HT1080 (cell line): ENCODE measurements at regions not wholly inside any gene's neighbourhood (a gene's known extent, or its start where the extent isn't known, plus 50 kb on each side); places are given as distances from the start of the nearest gene placed in this dataset.
"Not testable (repeated sequence)": the region's sequence is repeated elsewhere in the genome, so short reads cannot be mapped to it uniquely, and the experiment has no call there.

Experiments used
- DNase-seq: peaks from one replicate; pipeline ENCODE4 v3.0.0-alpha.2; 2015; ENCODE audit warnings: low read depth

DNA sequence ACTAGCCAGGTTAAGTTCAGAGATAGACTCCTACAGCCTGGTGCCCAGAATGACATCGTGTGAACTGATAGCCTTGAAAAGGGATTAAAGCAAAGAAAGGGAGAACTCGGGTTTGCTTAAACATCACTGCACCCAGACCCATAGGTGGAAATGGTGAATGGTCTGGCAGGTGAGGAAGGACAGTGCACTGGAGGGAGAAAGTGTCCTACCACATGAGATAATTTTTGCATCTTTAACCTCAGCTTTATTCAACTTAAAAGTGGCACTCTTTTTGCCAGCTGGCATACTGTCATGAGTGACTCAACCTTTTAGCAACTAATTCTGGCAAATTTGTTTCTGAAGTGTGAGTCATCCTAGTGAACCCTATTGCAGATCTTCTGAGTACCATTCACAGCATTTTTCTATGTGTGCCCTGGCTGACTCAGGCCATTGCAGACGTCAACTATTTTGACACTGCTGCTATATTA lies 53.0 kb upstream of the DAPP1 start:
- peak; percentile 94 for DNase-seq

- no peak for DNase-seq
Observed at GRCh38 chr4:99762728-99763127, 53.9 kb upstream of the DAPP1 start.

GRCh38 chr4:99759988-99760387 lies 56.6 kb upstream of the DAPP1 start:
- DNase-seq = no peak

DNA sequence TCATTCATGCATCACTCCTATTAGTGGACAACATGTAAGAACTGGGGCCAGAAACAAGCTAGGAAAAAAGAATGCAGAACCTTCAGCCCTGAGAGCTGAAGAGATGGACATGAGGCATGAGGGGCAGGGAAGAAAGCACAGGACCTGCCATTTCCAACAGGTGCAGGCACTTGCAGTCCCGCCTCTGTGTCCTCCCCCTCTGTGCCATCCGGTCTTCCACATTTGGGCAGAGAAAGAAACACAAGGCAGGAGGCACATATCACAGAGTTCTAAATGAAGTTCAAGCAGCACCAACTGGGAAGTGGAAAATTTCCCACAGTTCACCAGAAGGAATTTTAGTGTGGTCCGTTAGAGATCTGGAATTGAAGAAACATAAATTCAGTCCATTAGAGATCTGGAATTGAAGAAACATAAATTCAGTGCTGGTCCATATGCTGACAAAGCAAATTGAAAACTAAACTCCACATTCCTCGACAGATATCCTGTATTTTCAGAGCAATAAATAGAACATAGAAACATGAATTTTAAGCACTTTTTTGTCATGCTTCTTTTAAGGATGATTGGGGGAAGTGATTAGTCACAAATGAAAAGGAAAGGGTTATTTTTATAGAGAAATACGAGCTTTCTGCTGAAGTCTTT lies 57.2 kb upstream of the DAPP1 start:
- DNase-seq = peak; percentile 26

DNA sequence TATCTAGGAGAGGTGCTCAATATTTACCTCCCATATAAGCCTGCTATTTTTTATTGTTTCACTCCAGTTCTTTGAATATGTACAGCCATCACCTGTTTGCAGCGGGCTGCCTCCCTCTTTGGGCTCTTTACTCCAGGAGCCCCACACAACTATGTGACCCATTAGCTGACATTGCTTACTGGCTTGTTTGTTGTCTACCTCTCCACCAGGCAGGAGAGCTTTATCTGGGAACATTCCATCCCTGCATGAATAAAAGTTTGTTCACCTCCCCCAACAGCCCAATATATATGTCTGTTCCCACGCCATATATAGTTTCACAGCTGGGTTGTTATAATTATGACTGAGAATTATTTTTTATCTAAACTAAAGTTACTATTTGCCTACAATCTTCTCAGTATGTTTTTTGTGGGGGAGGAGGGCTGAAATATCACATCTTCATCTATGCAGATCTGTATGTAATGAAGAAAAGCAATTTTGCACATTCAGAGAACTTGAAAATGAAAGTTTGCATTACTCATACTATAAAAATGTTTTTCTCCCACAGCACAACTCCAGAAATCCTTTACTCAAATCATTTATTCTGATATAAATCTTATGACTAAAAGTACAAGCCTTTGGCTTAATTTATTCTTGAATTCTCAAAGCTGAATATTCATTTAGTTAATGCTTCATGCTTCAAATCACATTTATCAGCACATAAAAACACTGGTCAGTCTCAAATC lies 61.2 kb upstream of the DAPP1 start:
- peak; percentile 29 for DNase-seq

DNA sequence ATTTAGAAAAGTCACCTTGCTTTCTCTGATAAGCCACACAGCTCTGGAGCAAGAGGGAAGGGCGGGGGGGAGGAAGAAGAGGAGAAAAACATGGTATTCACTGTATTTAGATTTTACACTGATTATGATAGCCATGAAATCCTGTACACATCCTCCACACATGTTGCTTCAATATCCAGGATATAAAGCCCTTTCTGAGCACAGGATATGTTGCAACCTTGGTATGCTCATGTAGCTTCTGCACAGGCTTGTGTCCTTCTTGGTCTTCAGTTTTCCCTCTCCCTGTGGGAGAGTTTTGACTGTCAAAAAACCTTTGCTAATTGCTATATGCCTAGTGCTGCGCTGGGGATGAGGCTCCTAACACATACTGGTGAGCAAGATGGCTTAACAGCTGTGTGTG lies 61.9 kb upstream of the DAPP1 start:
- DNase-seq = no peak

GRCh38 chr4:99753931-99754330 lies 62.7 kb upstream of the DAPP1 start:
- DNase-seq = no peak

DNA sequence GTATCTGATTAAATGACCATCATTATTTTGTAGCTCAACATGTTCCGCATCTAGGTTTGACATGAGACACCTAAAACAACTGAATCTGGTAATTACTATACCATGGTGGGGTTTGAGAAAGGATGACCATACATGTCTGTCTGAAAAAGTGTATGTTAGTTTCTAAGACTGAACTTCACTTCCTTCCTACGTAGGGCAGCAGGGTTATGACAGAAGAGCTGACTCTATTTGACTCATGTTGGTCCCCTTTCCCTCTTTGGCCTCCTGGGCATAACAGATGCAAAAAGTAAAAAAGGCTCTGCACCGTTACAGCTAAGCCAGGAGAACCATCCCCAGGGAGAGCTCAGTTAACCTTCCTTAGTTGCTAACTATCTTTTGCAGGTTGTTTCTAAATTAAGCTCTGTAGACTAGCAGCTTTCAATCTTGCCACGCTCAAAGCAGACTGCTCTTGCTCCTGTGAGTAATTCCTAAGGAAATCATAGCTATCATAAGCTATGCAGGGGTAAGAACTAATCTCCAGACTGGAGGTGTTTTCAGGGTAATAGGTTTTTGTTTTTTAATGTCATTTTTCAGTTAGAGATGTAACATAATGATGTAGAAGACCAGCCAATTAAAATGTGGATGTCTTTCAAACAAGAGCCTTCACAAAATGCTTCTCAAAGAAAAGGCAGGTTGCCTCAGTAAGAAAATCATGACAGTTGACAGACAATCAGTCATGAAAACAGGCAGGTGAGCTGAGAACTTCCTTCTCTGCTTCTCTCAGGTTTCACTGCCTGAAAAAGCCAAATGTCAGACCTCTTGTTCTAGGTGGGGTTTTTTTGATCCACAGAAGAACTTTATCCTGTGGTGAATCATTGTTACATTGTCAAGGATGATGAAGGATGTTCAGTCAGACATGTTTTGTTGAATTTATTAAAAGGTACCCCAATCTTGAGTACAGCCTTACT lies 66.9 kb upstream of the DAPP1 start:
- DNase-seq = no peak

DNA sequence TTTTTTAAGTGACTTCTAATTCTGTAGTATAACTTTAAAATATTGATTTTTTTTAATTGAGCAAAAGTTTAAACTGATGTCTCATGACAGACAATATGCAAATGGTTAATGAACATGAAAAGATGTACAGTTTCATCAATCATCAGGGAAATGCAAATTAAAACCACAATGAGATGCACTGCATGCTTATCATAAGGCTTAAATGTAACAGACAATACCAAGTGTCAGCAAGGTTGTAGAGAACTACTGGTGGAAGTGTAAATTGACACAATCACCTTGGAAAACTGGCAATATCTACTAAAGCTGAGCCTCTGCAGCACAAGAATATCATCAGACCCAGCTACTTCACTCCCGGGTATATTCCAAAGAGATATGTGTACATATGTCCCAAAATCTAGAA lies 70.2 kb upstream of the DAPP1 start:
- DNase-seq = no peak

DNA sequence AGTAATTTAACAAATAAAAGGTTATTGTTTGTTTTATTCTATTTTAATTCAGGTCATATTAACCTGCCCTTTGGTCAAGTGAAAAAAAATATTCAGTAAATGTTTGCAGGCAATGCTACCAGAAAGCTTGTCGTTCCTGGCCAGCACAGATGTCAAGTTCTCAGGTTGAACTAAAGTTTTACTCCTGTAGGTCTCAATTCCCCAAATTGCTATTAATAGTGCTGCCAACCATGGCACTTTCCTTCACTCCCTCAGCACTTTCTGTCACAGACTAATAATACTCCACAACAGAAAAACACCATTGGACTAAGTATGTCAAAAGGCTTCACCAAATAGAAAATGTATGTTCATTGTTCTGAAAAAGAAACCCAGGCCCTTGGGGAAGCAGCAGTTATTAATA lies 79.2 kb upstream of the C4orf54 start:
- no peak for DNase-seq

- DNase-seq = no peak
Observed at GRCh38 chr4:99735822-99736221, 78.2 kb upstream of the C4orf54 start.

GRCh38 chr4:99734583-99735322 lies 77.1 kb upstream of the C4orf54 start:
- no peak for DNase-seq

- not testable (repeated sequence) for DNase-seq
Observed at GRCh38 chr4:99733455-99733854, 75.8 kb upstream of the C4orf54 start.

GRCh38 chr4:99729186-99729585 lies 71.6 kb upstream of the C4orf54 start:
- DNase-seq = no peak

GRCh38 chr4:99724067-99724466 lies 66.4 kb upstream of the C4orf54 start:
- DNase-seq = peak; percentile 18

DNA sequence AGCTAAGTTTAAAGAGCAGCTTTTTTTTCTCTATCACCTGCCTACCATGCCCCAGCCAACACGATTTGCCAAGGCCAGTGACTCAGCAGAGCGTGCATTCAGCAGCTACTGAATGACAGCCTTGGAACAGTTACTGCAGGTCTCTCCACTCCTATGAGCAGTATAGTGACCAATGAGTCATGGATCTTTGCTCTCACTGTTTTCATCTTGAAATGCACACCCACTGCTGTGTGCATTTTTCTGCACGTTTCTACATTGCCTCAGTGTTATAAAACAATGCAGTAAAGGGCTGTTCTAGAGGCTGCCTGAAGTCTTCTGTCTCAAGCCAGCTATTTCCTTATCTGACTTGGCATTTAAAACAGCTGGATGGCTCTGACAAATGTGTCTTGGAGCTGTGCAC lies 66.0 kb upstream of the C4orf54 start:
- DNase-seq = peak; percentile 90

DNA sequence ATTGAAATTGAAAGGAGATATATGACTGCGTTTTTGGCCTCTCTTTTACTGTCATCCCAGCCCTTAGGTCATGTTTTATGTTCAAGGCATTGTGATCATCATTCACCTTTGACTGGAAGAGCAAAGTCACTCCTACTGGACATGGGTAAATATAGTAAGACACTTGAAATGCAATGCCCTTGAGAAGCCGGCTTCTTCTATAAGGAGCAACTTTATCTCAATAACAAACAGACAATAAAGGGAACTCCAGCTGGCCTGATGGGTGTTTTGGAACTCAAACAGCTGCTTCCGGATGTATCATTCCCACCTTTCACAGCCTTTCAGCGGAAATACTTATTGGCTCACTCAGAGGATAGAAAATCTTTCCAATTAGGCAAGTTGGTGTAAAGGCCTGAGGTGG lies 65.1 kb upstream of the C4orf54 start:
- DNase-seq = peak; percentile 18

- DNase-seq = peak; percentile 17
Observed at GRCh38 chr4:99722006-99722405, 64.4 kb upstream of the C4orf54 start.

DNA sequence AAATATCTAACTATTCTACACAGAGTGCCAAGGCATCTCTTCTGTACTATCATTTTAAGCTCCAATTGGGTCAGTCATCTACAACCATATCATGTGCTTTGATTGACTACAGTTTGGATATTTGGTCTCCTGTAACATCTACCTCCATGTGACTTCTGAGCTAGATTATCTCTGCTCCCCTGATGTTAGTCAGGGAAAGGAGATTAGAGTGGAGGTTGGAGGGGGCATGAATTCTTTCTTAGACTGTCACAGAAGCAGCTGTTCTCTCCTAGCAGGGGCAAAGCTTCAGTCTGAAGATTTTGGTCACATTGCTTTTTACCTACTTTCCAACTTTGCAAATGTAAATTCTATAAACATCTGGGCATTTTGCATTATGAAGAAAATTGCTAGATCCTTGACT lies 62.6 kb upstream of the C4orf54 start:
- DNase-seq = no peak

DNA sequence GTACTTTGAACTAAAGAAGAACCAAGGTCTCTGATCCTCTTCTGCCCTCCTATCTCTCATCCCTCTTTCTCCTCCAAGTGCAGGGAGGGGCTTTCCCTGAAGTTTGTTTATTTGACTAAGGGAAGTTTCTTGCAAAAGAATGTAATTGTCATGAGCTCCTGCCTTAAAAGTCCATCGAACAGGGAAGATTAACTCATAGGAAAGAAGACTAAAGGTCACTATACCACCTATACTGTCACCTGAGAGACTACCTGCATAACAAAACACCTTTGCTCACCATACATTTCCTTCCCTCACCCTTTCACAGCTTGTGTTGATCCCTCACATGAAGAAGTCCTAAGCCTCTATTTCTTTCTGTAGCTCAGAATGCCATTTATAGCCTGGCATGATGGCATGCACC lies 59.4 kb upstream of the C4orf54 start:
- no peak for DNase-seq

DNA sequence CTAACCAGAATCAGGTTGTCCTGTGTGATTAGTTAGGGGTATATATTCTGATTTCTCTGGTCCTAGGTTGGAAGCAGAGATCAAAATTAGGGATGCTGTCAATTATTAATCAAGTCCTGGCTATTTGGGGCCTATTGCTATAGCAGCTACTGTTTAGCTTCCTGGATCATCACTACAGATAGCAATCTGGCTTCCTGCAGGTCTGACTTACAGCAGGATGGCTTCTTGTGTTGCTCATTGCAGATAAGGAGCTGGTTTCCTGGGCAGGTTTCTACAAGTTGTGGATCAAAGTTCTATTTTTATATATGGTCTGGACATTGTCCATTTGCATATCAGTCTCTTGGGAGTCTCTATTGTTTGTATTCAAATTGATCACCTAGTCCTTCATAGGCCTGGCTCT lies 57.7 kb upstream of the C4orf54 start:
- no peak for DNase-seq
